NCI-H82 treated with DMSO at 0.1 percent for 48 hours (cell line): ENCODE measurements at regions not wholly inside any gene's neighbourhood (a gene's known extent, or its start where the extent isn't known, plus 50 kb on each side); places are given as distances from the start of the nearest gene placed in this dataset.

ENCODE experiments used
- DNase-seq: peaks from one replicate; lab custom pipeline; 2025; ENCODE audit not compliant: unreplicated experiment; lab: John Stamatoyannopoulos, UW

- DNase-seq: no peak
Measured at GRCh38 chr5:109944461-109944860, 254.7 kb downstream of the MAN2A1 start.

- DNase-seq: no peak
Measured at GRCh38 chr5:109945097-109945678, 255.5 kb downstream of the MAN2A1 start.

GRCh38 chr5:109945723-109946480 is 256.2 kb downstream of the MAN2A1 start:
- DNase-seq: no peak

GRCh38 chr5:109946610-109947009 is 256.9 kb downstream of the MAN2A1 start:
- DNase-seq: no peak

GRCh38 chr5:109947667-109948066 is 257.9 kb downstream of the MAN2A1 start:
- no peak for DNase-seq

- DNase-seq: no peak
Measured at GRCh38 chr5:109950634-109951033, 260.9 kb downstream of the MAN2A1 start.

- no peak for DNase-seq
Measured at GRCh38 chr5:109951348-109951747, 261.6 kb downstream of the MAN2A1 start.

GRCh38 chr5:109951758-109952157 is 262.0 kb downstream of the MAN2A1 start:
- no peak for DNase-seq

- DNase-seq: no peak
Measured at GRCh38 chr5:109953761-109954160, 264.0 kb downstream of the MAN2A1 start.

GRCh38 chr5:109956884-109957283 is 267.2 kb downstream of the MAN2A1 start:
- no peak for DNase-seq

GRCh38 chr5:109958082-109958481 is 268.4 kb downstream of the MAN2A1 start:
- no peak for DNase-seq

- DNase-seq: no peak
Measured at GRCh38 chr5:109959652-109960051, 269.9 kb downstream of the MAN2A1 start.

GRCh38 chr5:109961751-109962150 is 272.0 kb downstream of the MAN2A1 start:
- DNase-seq: no peak

- no peak for DNase-seq
Measured at GRCh38 chr5:109962882-109963603, 273.3 kb downstream of the MAN2A1 start.

GRCh38 chr5:109964136-109964535 is 274.4 kb downstream of the MAN2A1 start:
- no peak for DNase-seq

GRCh38 chr5:109965634-109966033 is 275.9 kb downstream of the MAN2A1 start:
- DNase-seq: no peak

- DNase-seq: no peak
Measured at GRCh38 chr5:109971968-109972367, 282.2 kb downstream of the MAN2A1 start.

- DNase-seq: no peak
Measured at GRCh38 chr5:109981979-109982378, 292.3 kb downstream of the MAN2A1 start.

GRCh38 chr5:109982966-109983534 is 293.3 kb downstream of the MAN2A1 start:
- DNase-seq: no peak

GRCh38 chr5:109986726-109987125 is 297.0 kb downstream of the MAN2A1 start:
- no peak for DNase-seq

- no peak for DNase-seq
Measured at GRCh38 chr5:109987355-109987754, 297.6 kb downstream of the MAN2A1 start.

GRCh38 chr5:109987970-109988369 is 298.2 kb downstream of the MAN2A1 start:
- no peak for DNase-seq
